Astrocyte (in vitro differentiated cells and primary cell): ENCODE measurements at regions not wholly inside any gene's neighbourhood (a gene's known extent, or its start where the extent isn't known, plus 50 kb on each side); places are given as distances from the start of the nearest gene placed in this dataset.

Experiments used
- EZH2 ChIP-seq: IDR thresholded peaks from 2 replicates; pipeline ENCODE4 v1.6.1; 2012; ENCODE audit warnings: mild to moderate bottlenecking, low read length, inconsistent platforms; ENCODE audit not compliant: insufficient read depth
- TF ChIP-seq, protein P1 (sequence below): IDR thresholded peaks from 2 replicates; pipeline ENCODE4 v1.5.1; 2011; ENCODE audit warnings: low read depth, mild to moderate bottlenecking, inconsistent platforms, low read length, moderate library complexity; ENCODE audit not compliant: insufficient read depth

- TF ChIP-seq, protein P1, sequence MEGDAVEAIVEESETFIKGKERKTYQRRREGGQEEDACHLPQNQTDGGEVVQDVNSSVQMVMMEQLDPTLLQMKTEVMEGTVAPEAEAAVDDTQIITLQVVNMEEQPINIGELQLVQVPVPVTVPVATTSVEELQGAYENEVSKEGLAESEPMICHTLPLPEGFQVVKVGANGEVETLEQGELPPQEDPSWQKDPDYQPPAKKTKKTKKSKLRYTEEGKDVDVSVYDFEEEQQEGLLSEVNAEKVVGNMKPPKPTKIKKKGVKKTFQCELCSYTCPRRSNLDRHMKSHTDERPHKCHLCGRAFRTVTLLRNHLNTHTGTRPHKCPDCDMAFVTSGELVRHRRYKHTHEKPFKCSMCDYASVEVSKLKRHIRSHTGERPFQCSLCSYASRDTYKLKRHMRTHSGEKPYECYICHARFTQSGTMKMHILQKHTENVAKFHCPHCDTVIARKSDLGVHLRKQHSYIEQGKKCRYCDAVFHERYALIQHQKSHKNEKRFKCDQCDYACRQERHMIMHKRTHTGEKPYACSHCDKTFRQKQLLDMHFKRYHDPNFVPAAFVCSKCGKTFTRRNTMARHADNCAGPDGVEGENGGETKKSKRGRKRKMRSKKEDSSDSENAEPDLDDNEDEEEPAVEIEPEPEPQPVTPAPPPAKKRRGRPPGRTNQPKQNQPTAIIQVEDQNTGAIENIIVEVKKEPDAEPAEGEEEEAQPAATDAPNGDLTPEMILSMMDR, result no peak
- TF ChIP-seq EZH2, result no peak
Measured at GRCh38 chr11:25377466-25377865, 880.6 kb downstream of the LUZP2 start.
